H7 (cell line): ENCODE measurements at regions not wholly inside any gene's neighbourhood (a gene's known extent, or its start where the extent isn't known, plus 50 kb on each side); places are given as distances from the start of the nearest gene placed in this dataset.

ENCODE experiments used
- DNase-seq: peaks from one replicate; pipeline ENCODE4 v3.0.0; 2012
- H3K27me3 ChIP-seq: 2 replicates; pipeline ENCODE4 v1.6.0; 2011; ENCODE audit warnings: mild to moderate bottlenecking, low read length; ENCODE audit not compliant: control insufficient read depth, insufficient read depth
- H3K36me3 ChIP-seq: replicated peaks from 2 replicates; pipeline ENCODE4 v1.5.1; 2011; ENCODE audit warnings: low read length; ENCODE audit not compliant: control insufficient read depth, insufficient read depth
- H3K4me3 ChIP-seq: 2 replicates; pipeline ENCODE4 v1.5.1; 2011; ENCODE audit warnings: low read depth, mild to moderate bottlenecking, control low read depth, low read length, moderate library complexity; ENCODE audit not compliant: insufficient read depth

GRCh38 chr3:139764069-139764905 is 86.5 kb upstream of the NMNAT3 start:
- DNase-seq: no peak

GRCh38 chr3:139762302-139762701 is 84.5 kb upstream of the NMNAT3 start:
- H3K36me3 ChIP-seq: no peaks in the 10 kb centered on the region
- no peaks in the 10 kb centered on the region for H3K27me3 ChIP-seq
- DNase-seq: no peak
- H3K4me3 ChIP-seq: no peak overlapping the region

More at GRCh38 chr3:139764069-139764905, 86.5 kb upstream of the NMNAT3 start:
- Histone ChIP-seq H3K4me3 (no peak overlapping the region), H3K36me3 (no peaks in the 10 kb centered on the region), H3K27me3 (no peaks in the 10 kb centered on the region)

- H3K27me3 ChIP-seq: no peaks in the 10 kb centered on the region
- no peak overlapping the region for H3K4me3 ChIP-seq
- DNase-seq: no peak
- H3K36me3 ChIP-seq: no peaks in the 10 kb centered on the region
Measured at GRCh38 chr3:139759470-139759869, 81.7 kb upstream of the NMNAT3 start.

GRCh38 chr3:139758654-139759291 is 81.0 kb upstream of the NMNAT3 start:
- no peaks in the 10 kb centered on the region for H3K27me3 ChIP-seq
- H3K36me3 ChIP-seq: no peaks in the 10 kb centered on the region
- H3K4me3 ChIP-seq: no peak overlapping the region
- DNase-seq: no peak

- no peaks in the 10 kb centered on the region for H3K36me3 ChIP-seq
- no peaks in the 10 kb centered on the region for H3K27me3 ChIP-seq
- H3K4me3 ChIP-seq: no peak overlapping the region
- DNase-seq: no peak
Measured at GRCh38 chr3:139757448-139758030, 79.8 kb upstream of the NMNAT3 start.

GRCh38 chr3:139756529-139757103 is 78.8 kb upstream of the NMNAT3 start:
- Histone ChIP-seq H3K27me3 (no peaks in the 10 kb centered on the region), H3K4me3 (no peak overlapping the region), H3K36me3 (no peaks in the 10 kb centered on the region)
- DNase-seq: no peak

- no peaks in the 10 kb centered on the region for H3K36me3 ChIP-seq
Measured at GRCh38 chr3:139755551-139755950, 77.8 kb upstream of the NMNAT3 start.

GRCh38 chr3:139751789-139752188 is 74.0 kb upstream of the NMNAT3 start:
- H3K27me3 ChIP-seq: no peaks in the 10 kb centered on the region
- H3K4me3 ChIP-seq: no peak overlapping the region
- H3K36me3 ChIP-seq: no peaks in the 10 kb centered on the region
- no peak for DNase-seq

More at GRCh38 chr3:139755551-139755950, 77.8 kb upstream of the NMNAT3 start:
- Histone ChIP-seq H3K27me3 (no peaks in the 10 kb centered on the region), H3K4me3 (no peak overlapping the region)
- no peak for DNase-seq

- no peaks in the 10 kb centered on the region for H3K36me3 ChIP-seq
- no peaks in the 10 kb centered on the region for H3K27me3 ChIP-seq
- no peak overlapping the region for H3K4me3 ChIP-seq
- DNase-seq: no peak
Measured at GRCh38 chr3:139746481-139746880, 68.7 kb upstream of the NMNAT3 start.

- DNase-seq: no peak
- Histone ChIP-seq H3K36me3 (no peaks in the 10 kb centered on the region), H3K27me3 (no peaks in the 10 kb centered on the region), H3K4me3 (no peak overlapping the region)
Measured at GRCh38 chr3:139745831-139746230, 68.1 kb upstream of the NMNAT3 start.

- DNase-seq: no peak
- no peaks in the 10 kb centered on the region for H3K27me3 ChIP-seq
- no peak overlapping the region for H3K4me3 ChIP-seq
Measured at GRCh38 chr3:139738697-139739096, 60.9 kb upstream of the NMNAT3 start.

GRCh38 chr3:139737682-139738361 is 60.0 kb upstream of the NMNAT3 start:
- no peaks in the 10 kb centered on the region for H3K36me3 ChIP-seq
- no peaks in the 10 kb centered on the region for H3K27me3 ChIP-seq
- DNase-seq: no peak
- no peak overlapping the region for H3K4me3 ChIP-seq

More at GRCh38 chr3:139738697-139739096, 60.9 kb upstream of the NMNAT3 start:
- H3K36me3 ChIP-seq: no peaks in the 10 kb centered on the region

- no peak for DNase-seq
- Histone ChIP-seq H3K27me3 (no peaks in the 10 kb centered on the region), H3K36me3 (no peaks in the 10 kb centered on the region), H3K4me3 (no peak overlapping the region)
Measured at GRCh38 chr3:139735191-139735590, 57.4 kb upstream of the NMNAT3 start.

GRCh38 chr3:139732729-139733128 is 55.0 kb upstream of the NMNAT3 start:
- H3K36me3 ChIP-seq: no peaks in the 10 kb centered on the region
- no peaks in the 10 kb centered on the region for H3K27me3 ChIP-seq
- DNase-seq: no peak
- H3K4me3 ChIP-seq: no peak overlapping the region
